ENCODE measurements at regions not wholly inside any gene's neighbourhood (a gene's known extent, or its start where the extent isn't known, plus 50 kb on each side); places are given as distances from the start of the nearest gene placed in this dataset.
A peak's percentile ranks its signal among the peaks of the same experiment; 100 is the strongest.

GRCh38 chr4:107183155-107183774 lies 147.2 kb upstream of the DKK2 start:
- Mint-ChIP-seq H3K9me3 (no peaks in the 10 kb centered on the region), H3K27ac (no peak overlapping the region), H3K4me3 (no peak overlapping the region), H3K27me3 (ENCODE audit: low read depth) (no peaks in the 10 kb centered on the region), H3K4me1 (no peaks in the 10 kb centered on the region), H3K36me3 (ENCODE audit: low read depth) (no peaks in the 10 kb centered on the region)
- peak; percentile 69 to 88 (median 81) for TF ChIP-seq CTCF (IDR thresholded peaks at IDR 0.05; ENCODE audit: unreplicated experiment in 3 of 3)

GRCh38 chr4:107182347-107182746 lies 146.2 kb upstream of the DKK2 start:
- TF ChIP-seq CTCF (IDR thresholded peaks at IDR 0.05; ENCODE audit: unreplicated experiment in 3 of 3), result no peak
- Mint-ChIP-seq H3K4me1 (no peaks in the 10 kb centered on the region), H3K9me3 (no peaks in the 10 kb centered on the region), H3K27ac (no peak overlapping the region), H3K36me3 (ENCODE audit: low read depth) (no peaks in the 10 kb centered on the region), H3K27me3 (ENCODE audit: low read depth) (no peaks in the 10 kb centered on the region), H3K4me3 (no peak overlapping the region)

DNA sequence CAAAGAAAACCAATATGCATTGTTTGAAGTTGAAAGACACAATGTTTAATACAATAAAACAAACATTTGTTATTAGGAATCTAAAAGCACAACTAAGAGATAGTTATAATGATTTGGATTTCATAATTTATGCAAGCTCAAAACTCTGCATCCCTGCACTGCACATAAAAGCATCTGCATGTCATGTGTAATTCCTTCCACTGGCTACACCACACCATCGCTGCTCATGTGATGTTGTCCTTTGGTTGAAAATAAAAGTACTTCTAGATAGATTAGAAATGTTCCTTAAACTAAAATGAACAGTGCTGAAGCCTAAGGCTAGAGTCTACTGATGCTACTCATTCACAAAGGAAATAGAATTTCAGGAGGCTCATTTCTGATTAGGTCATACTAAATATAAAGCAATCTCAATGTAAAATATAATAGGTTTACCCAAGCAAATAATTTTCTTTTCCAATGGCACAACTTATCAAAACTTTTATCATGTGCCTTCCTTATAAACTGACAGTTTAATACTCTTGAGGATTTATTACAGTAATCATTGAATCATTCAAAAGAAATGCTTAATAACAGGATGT lies 130.8 kb upstream of the DKK2 start:
- no peak overlapping the region for H3K4me3 Mint-ChIP-seq
- H3K4me1 Mint-ChIP-seq, result no peaks in the 10 kb centered on the region
- no peaks in the 10 kb centered on the region for H3K36me3 Mint-ChIP-seq (ENCODE audit: low read depth)
- no peak for TF ChIP-seq CTCF (IDR thresholded peaks at IDR 0.05; ENCODE audit: unreplicated experiment in 3 of 3)
- peaks cover 12% of the 10 kb centered on the region for H3K9me3 Mint-ChIP-seq
- no peaks in the 10 kb centered on the region for H3K27me3 Mint-ChIP-seq (ENCODE audit: low read depth)
- no peak overlapping the region for H3K27ac Mint-ChIP-seq

GRCh38 chr4:107166181-107166580 lies 130.1 kb upstream of the DKK2 start:
- Mint-ChIP-seq H3K4me3 (no peak overlapping the region), H3K36me3 (ENCODE audit: low read depth) (no peaks in the 10 kb centered on the region), H3K9me3 (peaks cover 12% of the 10 kb centered on the region), H3K27me3 (ENCODE audit: low read depth) (no peaks in the 10 kb centered on the region), H3K27ac (no peak overlapping the region), H3K4me1 (no peaks in the 10 kb centered on the region)
- no peak for TF ChIP-seq CTCF (IDR thresholded peaks at IDR 0.05; ENCODE audit: unreplicated experiment in 3 of 3)

GRCh38 chr4:107164962-107165475 lies 128.9 kb upstream of the DKK2 start:
- H3K4me3 Mint-ChIP-seq, result no peak overlapping the region

More at GRCh38 chr4:107164962-107165475, 128.9 kb upstream of the DKK2 start:
- no peak for TF ChIP-seq CTCF (IDR thresholded peaks at IDR 0.05; ENCODE audit: unreplicated experiment in 3 of 3)
- no peaks in the 10 kb centered on the region for H3K27me3 Mint-ChIP-seq (ENCODE audit: low read depth)
- no peaks in the 10 kb centered on the region for H3K4me1 Mint-ChIP-seq
- no peak overlapping the region for H3K27ac Mint-ChIP-seq
- no peaks in the 10 kb centered on the region for H3K36me3 Mint-ChIP-seq (ENCODE audit: low read depth)
- H3K9me3 Mint-ChIP-seq, result peaks cover 12% of the 10 kb centered on the region
